ENCODE measurements at regions not wholly inside any gene's neighbourhood (a gene's known extent, or its start where the extent isn't known, plus 50 kb on each side); places are given as distances from the start of the nearest gene placed in this dataset.

DNA sequence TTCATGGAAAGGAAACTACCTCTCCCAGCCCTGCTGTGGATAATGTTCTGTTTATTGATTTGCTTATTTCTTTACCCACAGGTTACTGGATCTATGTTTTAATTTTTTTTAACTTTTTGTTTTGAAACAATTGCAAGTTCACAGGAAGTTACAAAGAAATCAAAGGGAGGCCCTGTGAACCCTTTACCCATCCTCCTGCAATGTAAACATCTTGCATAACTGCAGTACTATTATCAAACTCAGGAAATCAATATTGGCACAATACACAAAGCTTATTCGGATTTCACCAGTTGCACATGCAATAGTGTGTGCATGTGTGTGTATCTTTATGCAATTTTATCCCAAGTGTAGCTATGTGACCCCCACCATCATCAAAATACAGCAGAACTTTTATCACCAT lies 398.0 kb downstream of the BTBD3 start:
- TF ChIP-seq, protein P1, sequence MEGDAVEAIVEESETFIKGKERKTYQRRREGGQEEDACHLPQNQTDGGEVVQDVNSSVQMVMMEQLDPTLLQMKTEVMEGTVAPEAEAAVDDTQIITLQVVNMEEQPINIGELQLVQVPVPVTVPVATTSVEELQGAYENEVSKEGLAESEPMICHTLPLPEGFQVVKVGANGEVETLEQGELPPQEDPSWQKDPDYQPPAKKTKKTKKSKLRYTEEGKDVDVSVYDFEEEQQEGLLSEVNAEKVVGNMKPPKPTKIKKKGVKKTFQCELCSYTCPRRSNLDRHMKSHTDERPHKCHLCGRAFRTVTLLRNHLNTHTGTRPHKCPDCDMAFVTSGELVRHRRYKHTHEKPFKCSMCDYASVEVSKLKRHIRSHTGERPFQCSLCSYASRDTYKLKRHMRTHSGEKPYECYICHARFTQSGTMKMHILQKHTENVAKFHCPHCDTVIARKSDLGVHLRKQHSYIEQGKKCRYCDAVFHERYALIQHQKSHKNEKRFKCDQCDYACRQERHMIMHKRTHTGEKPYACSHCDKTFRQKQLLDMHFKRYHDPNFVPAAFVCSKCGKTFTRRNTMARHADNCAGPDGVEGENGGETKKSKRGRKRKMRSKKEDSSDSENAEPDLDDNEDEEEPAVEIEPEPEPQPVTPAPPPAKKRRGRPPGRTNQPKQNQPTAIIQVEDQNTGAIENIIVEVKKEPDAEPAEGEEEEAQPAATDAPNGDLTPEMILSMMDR (IDR thresholded peaks at IDR 0.05; ENCODE audit: control extremely low read depth in 1 of 3, insufficient read depth in 1 of 3, low read depth in 1 of 3, low read length in 3 of 3), result no peak
- TF ChIP-seq RFX5 (IDR thresholded peaks at IDR 0.05; ENCODE audit: borderline replicate concordance, low read depth, low read length) (no peak), BACH1 (IDR thresholded peaks at IDR 0.05; ENCODE audit: low read length) (no peak), CTBP2 (IDR thresholded peaks at IDR 0.05; ENCODE audit: borderline replicate concordance, insufficient read depth, insufficient read length, low read length) (no peak), JUN (IDR thresholded peaks at IDR 0.05; ENCODE audit: low read depth, low read length) (no peak), POLR2A (IDR thresholded peaks at IDR 0.05; ENCODE audit: control extremely low read depth in 1 of 2, low read depth in 2 of 2, low read length in 2 of 2) (no peak), EZH2 (IDR thresholded peaks at IDR 0.05; ENCODE audit: low read depth, low read length, severe bottlenecking) (no peak), KDM5A (IDR thresholded peaks at IDR 0.05; ENCODE audit: low read length) (no peak)
- TF ChIP-seq, protein P2, sequence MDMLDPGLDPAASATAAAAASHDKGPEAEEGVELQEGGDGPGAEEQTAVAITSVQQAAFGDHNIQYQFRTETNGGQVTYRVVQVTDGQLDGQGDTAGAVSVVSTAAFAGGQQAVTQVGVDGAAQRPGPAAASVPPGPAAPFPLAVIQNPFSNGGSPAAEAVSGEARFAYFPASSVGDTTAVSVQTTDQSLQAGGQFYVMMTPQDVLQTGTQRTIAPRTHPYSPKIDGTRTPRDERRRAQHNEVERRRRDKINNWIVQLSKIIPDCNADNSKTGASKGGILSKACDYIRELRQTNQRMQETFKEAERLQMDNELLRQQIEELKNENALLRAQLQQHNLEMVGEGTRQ (IDR thresholded peaks at IDR 0.05; ENCODE audit: low read length), result no peak
- TF ChIP-seq, protein P3, sequence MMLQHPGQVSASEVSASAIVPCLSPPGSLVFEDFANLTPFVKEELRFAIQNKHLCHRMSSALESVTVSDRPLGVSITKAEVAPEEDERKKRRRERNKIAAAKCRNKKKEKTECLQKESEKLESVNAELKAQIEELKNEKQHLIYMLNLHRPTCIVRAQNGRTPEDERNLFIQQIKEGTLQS (IDR thresholded peaks at IDR 0.05; ENCODE audit: insufficient read depth, low read depth, low read length), result no peak

Measured in H1 (cell line).